GM23338 (cell line): ENCODE measurements at regions not wholly inside any gene's neighbourhood (a gene's known extent, or its start where the extent isn't known, plus 50 kb on each side); places are given as distances from the start of the nearest gene placed in this dataset.
"Not testable (repeated sequence)": the region's sequence is repeated elsewhere in the genome, so short reads cannot be mapped to it uniquely, and the experiment has no call there.

Source experiments
- ATAC-seq: fragments of 200-7000 bp; cut with Tn5 transposase; 3 replicates; pipeline ENCODE4 v1.9.1; 2020
- DNase-seq: peaks from one replicate; pipeline ENCODE4 v3.0.0-alpha.2; 2015; ENCODE audit warnings: low spot score
- H2AFZ ChIP-seq: fragments of 200-600 bp; sonication (generic); 2 replicates; pipeline ENCODE4 v1.8.0; 2016; ENCODE audit warnings: antibody characterized with exemption, mild to moderate bottlenecking, moderate library complexity
- H3F3A ChIP-seq: fragments of 200-600 bp; sonication (generic); replicated peaks from 2 replicates; pipeline ENCODE4 v1.8.0; 2017; ENCODE audit warnings: antibody characterized with exemption, mixed run types, low read depth
- H3K27ac ChIP-seq: fragments of 200-600 bp; sonication (generic); 2 replicates; pipeline ENCODE4 v1.6.1; 2016; ENCODE audit warnings: low read depth
- H3K27me3 ChIP-seq: fragments of 200-600 bp; sonication (generic); 2 replicates; pipeline ENCODE4 v1.8.0; 2016; ENCODE audit warnings: mild to moderate bottlenecking, mixed run types, moderate library complexity; ENCODE audit not compliant: insufficient read depth
- H3K36me3 ChIP-seq: fragments of 200-600 bp; sonication (generic); 2 replicates; pipeline ENCODE4 v1.8.0; 2016; ENCODE audit warnings: mild to moderate bottlenecking; ENCODE audit not compliant: insufficient read depth
- H3K4me1 ChIP-seq: fragments of 200-600 bp; sonication (generic); 2 replicates; pipeline ENCODE4 v1.8.0; 2016; ENCODE audit warnings: mild to moderate bottlenecking, moderate library complexity; ENCODE audit not compliant: insufficient read depth
- H3K4me2 ChIP-seq: fragments of 200-600 bp; sonication (generic); 2 replicates; pipeline ENCODE4 v1.7.1; 2017; ENCODE audit warnings: mixed run types
- H3K4me3 ChIP-seq: fragments of 200-600 bp; sonication (generic); 2 replicates; pipeline ENCODE4 v1.6.1; 2016; ENCODE audit warnings: mixed run types
- H3K79me2 ChIP-seq: fragments of 200-600 bp; sonication (generic); replicated peaks from 2 replicates; pipeline ENCODE4 v1.8.0; 2017; ENCODE audit warnings: mild to moderate bottlenecking; ENCODE audit not compliant: insufficient read depth
- H3K9me2 ChIP-seq: fragments of 200-600 bp; sonication (generic); 2 replicates; pipeline ENCODE4 v1.8.0; 2017; ENCODE audit not compliant: insufficient read depth
- H4K20me1 ChIP-seq: fragments of 200-600 bp; sonication (generic); replicated peaks from 2 replicates; pipeline ENCODE4 v1.8.0; 2017; ENCODE audit warnings: mild to moderate bottlenecking; ENCODE audit not compliant: insufficient read depth
- H3K27ac Mint-ChIP-seq: 2 replicates; pipeline ENCODE4 v1.8.0; 2020; ENCODE audit warnings: inconsistent platforms, mild to moderate bottlenecking, moderate library complexity, mixed read lengths
- H3K27me3 Mint-ChIP-seq: 3 replicates; pipeline ENCODE4 v1.8.0; 2022; ENCODE audit warnings: low read depth, mild to moderate bottlenecking, moderate library complexity, mixed read lengths, inconsistent platforms; ENCODE audit not compliant: insufficient read depth, poor library complexity
- H3K36me3 Mint-ChIP-seq: 3 replicates; pipeline ENCODE4 v1.8.0; 2021; ENCODE audit warnings: low read depth, mild to moderate bottlenecking, inconsistent platforms, moderate library complexity, mixed read lengths
- H3K4me1 Mint-ChIP-seq: 3 replicates; pipeline ENCODE4 v1.8.0; 2020; ENCODE audit warnings: mild to moderate bottlenecking, inconsistent platforms, mixed read lengths
- H3K4me3 Mint-ChIP-seq: 3 replicates; pipeline ENCODE4 v1.8.0; 2021; ENCODE audit warnings: moderate library complexity, mild to moderate bottlenecking, inconsistent platforms, mixed read lengths
- H3K9me3 Mint-ChIP-seq: 3 replicates; pipeline ENCODE4 v1.8.0; 2020; ENCODE audit warnings: moderate library complexity, mild to moderate bottlenecking, inconsistent platforms, mixed read lengths
- CREB1 ChIP-seq: fragments of 250-450 bp; sonication (Bioruptor Pico); IDR thresholded peaks from 2 replicates; pipeline ENCODE4 v1.5.0; 2020; ENCODE audit warnings: low read depth, mild to moderate bottlenecking, moderate library complexity
- EZH2 ChIP-seq: fragments of 200-600 bp; sonication (generic); IDR thresholded peaks from one replicate; pipeline ENCODE4 v1.8.0; 2017; ENCODE audit warnings: antibody characterized with exemption, mild to moderate bottlenecking, low read depth; ENCODE audit not compliant: unreplicated experiment
- EZH2phosphoT487 ChIP-seq: fragments of 200-600 bp; sonication (generic); IDR thresholded peaks from one replicate; pipeline ENCODE4 v1.8.1; 2018; ENCODE audit warnings: antibody characterized with exemption; ENCODE audit not compliant: unreplicated experiment
- JUNB ChIP-seq: IDR thresholded peaks from one replicate; pipeline ENCODE4 v1.6.1; 2016; ENCODE audit warnings: antibody characterized with exemption; ENCODE audit not compliant: unreplicated experiment
- NANOG ChIP-seq: IDR thresholded peaks from 2 replicates; pipeline ENCODE4 v1.6.1; 2016; ENCODE audit warnings: antibody characterized with exemption, borderline replicate concordance
- POLR2AphosphoS5 ChIP-seq: IDR thresholded peaks from 2 replicates; pipeline ENCODE4 v1.6.1; 2016; ENCODE audit warnings: antibody characterized with exemption, low read depth
- STAT1 ChIP-seq: IDR thresholded peaks from one replicate; pipeline ENCODE4 v1.6.1; 2016; ENCODE audit warnings: antibody characterized with exemption; ENCODE audit not compliant: unreplicated experiment
- ZNF114 ChIP-seq: fragments of 250-450 bp; sonication (Bioruptor Pico); IDR thresholded peaks from 2 replicates; pipeline ENCODE4 v1.5.0; 2020; ENCODE audit warnings: mild to moderate bottlenecking, moderate library complexity
- ZNF331 ChIP-seq: fragments of 250-450 bp; sonication (Bioruptor Pico); IDR thresholded peaks from 2 replicates; pipeline ENCODE4 v1.5.0; 2020; ENCODE audit warnings: low read depth, mild to moderate bottlenecking, moderate library complexity
- TF ChIP-seq, protein P1 (sequence below): fragments of 250-450 bp; sonication (Bioruptor Pico); IDR thresholded peaks from 2 replicates; pipeline ENCODE4 v1.5.0; 2020; ENCODE audit warnings: mild to moderate bottlenecking, moderate library complexity
- TF ChIP-seq, protein P2 (sequence below): IDR thresholded peaks from 2 replicates; pipeline ENCODE4 v1.6.1; 2016; ENCODE audit warnings: antibody characterized with exemption
- TF ChIP-seq, protein P3 (sequence below), 2 experiments: fragments of 200-600 bp in 1 of 2; sonication (generic) in 1 of 2; conservative IDR thresholded peaks; 2 replicates each; pipeline versions ENCODE4 v1.5.1 to v1.6.1; 2016 to 2017; ENCODE audit warnings: antibody characterized with exemption in 2 of 2, low read depth in 2 of 2, mild to moderate bottlenecking in 2 of 2, moderate library complexity in 1 of 2

DNA sequence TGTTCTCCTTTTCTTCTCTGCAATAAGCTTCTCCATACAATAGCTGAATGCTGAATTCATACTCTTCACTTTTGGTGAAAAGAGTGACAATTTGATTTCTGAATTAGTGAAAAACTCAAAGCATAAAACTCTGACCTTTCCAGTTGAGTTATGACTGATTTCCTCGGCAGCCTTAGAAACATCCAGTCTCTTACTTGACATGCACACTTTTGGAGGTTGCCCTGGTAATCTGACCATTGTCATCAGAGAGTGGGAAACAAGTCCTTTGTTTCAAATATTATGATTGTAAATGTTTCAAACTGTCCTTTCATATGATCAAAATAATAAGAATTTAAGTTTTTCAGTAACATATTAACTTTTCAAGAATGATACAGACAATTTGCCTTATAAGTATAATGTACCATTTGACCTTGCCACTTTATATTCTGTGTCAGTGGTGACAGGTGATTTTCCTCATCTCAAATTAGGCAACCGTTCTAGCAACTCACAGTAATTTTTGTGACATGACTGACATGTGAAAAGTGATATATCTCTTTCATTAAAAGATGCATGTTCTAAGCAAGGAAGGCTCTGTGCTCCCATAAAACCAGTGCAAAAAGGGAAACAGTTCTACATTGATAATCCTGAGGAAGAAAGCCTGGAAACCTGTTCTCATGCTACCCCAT is 507.6 kb upstream of the ROBO2 start:
- Mint-ChIP-seq H3K9me3 (no peaks in the 10 kb centered on the region; the same call in 2 of the 3 replicates), H3K27me3 (peaks cover 3% of the 10 kb centered on the region), H3K4me1 (peaks cover 15% of the 10 kb centered on the region), H3K36me3 (no peaks in the 10 kb centered on the region; the same call in 2 of the 3 replicates), H3K27ac (no peak overlapping the region), H3K4me3 (no peak overlapping the region)
- no peak overlapping the region for H3K4me2 ChIP-seq
- H3K9me2 ChIP-seq = peaks cover 11% of the 10 kb centered on the region; the same call in 1 of the 2 replicates
- H3K36me3 ChIP-seq = no peaks in the 10 kb centered on the region
- DNase-seq = no peak
- H4K20me1 ChIP-seq = no peaks in the 10 kb centered on the region
- H3K4me1 ChIP-seq = no peaks in the 10 kb centered on the region
- H3F3A ChIP-seq = no peaks in the 10 kb centered on the region
- no peak for ATAC-seq
- TF ChIP-seq ZNF114 (no peak), CREB1 (no peak), POLR2AphosphoS5 (no peak), NANOG (no peak), STAT1 (no peak), EZH2 (no peak), JUNB (no peak), EZH2phosphoT487 (no peak), ZNF331 (no peak)
- TF ChIP-seq, protein P1, sequence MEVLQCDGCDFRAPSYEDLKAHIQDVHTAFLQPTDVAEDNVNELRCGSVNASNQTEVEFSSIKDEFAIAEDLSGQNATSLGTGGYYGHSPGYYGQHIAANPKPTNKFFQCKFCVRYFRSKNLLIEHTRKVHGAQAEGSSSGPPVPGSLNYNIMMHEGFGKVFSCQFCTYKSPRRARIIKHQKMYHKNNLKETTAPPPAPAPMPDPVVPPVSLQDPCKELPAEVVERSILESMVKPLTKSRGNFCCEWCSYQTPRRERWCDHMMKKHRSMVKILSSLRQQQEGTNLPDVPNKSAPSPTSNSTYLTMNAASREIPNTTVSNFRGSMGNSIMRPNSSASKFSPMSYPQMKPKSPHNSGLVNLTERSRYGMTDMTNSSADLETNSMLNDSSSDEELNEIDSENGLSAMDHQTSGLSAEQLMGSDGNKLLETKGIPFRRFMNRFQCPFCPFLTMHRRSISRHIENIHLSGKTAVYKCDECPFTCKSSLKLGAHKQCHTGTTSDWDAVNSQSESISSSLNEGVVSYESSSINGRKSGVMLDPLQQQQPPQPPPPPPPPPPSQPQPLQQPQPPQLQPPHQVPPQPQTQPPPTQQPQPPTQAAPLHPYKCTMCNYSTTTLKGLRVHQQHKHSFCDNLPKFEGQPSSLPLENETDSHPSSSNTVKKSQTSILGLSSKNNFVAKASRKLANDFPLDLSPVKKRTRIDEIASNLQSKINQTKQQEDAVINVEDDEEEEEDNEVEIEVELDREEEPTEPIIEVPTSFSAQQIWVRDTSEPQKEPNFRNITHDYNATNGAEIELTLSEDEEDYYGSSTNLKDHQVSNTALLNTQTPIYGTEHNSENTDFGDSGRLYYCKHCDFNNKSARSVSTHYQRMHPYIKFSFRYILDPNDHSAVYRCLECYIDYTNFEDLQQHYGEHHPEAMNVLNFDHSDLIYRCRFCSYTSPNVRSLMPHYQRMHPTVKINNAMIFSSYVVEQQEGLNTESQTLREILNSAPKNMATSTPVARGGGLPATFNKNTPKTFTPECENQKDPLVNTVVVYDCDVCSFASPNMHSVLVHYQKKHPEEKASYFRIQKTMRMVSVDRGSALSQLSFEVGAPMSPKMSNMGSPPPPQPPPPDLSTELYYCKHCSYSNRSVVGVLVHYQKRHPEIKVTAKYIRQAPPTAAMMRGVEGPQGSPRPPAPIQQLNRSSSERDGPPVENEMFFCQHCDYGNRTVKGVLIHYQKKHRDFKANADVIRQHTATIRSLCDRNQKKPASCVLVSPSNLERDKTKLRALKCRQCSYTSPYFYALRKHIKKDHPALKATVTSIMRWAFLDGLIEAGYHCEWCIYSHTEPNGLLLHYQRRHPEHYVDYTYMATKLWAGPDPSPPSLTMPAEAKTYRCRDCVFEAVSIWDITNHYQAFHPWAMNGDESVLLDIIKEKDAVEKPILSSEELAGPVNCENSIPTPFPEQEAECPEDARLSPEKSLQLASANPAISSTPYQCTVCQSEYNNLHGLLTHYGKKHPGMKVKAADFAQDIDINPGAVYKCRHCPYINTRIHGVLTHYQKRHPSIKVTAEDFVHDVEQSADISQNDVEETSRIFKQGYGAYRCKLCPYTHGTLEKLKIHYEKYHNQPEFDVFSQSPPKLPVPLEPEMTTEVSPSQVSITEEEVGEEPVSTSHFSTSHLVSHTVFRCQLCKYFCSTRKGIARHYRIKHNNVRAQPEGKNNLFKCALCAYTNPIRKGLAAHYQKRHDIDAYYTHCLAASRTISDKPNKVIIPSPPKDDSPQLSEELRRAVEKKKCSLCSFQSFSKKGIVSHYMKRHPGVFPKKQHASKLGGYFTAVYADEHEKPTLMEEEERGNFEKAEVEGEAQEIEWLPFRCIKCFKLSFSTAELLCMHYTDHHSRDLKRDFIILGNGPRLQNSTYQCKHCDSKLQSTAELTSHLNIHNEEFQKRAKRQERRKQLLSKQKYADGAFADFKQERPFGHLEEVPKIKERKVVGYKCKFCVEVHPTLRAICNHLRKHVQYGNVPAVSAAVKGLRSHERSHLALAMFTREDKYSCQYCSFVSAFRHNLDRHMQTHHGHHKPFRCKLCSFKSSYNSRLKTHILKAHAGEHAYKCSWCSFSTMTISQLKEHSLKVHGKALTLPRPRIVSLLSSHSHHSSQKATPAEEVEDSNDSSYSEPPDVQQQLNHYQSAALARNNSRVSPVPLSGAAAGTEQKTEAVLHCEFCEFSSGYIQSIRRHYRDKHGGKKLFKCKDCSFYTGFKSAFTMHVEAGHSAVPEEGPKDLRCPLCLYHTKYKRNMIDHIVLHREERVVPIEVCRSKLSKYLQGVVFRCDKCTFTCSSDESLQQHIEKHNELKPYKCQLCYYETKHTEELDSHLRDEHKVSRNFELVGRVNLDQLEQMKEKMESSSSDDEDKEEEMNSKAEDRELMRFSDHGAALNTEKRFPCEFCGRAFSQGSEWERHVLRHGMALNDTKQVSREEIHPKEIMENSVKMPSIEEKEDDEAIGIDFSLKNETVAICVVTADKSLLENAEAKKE = no peak
- TF ChIP-seq, protein P2, sequence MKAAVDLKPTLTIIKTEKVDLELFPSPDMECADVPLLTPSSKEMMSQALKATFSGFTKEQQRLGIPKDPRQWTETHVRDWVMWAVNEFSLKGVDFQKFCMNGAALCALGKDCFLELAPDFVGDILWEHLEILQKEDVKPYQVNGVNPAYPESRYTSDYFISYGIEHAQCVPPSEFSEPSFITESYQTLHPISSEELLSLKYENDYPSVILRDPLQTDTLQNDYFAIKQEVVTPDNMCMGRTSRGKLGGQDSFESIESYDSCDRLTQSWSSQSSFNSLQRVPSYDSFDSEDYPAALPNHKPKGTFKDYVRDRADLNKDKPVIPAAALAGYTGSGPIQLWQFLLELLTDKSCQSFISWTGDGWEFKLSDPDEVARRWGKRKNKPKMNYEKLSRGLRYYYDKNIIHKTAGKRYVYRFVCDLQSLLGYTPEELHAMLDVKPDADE = no peak
- TF ChIP-seq, protein P3, sequence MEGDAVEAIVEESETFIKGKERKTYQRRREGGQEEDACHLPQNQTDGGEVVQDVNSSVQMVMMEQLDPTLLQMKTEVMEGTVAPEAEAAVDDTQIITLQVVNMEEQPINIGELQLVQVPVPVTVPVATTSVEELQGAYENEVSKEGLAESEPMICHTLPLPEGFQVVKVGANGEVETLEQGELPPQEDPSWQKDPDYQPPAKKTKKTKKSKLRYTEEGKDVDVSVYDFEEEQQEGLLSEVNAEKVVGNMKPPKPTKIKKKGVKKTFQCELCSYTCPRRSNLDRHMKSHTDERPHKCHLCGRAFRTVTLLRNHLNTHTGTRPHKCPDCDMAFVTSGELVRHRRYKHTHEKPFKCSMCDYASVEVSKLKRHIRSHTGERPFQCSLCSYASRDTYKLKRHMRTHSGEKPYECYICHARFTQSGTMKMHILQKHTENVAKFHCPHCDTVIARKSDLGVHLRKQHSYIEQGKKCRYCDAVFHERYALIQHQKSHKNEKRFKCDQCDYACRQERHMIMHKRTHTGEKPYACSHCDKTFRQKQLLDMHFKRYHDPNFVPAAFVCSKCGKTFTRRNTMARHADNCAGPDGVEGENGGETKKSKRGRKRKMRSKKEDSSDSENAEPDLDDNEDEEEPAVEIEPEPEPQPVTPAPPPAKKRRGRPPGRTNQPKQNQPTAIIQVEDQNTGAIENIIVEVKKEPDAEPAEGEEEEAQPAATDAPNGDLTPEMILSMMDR (conservative IDR thresholded peaks at IDR 0.05; ENCODE audit: low read depth in 2 of 2) = no peak
- no peaks in the 10 kb centered on the region for H3K79me2 ChIP-seq
- no peak overlapping the region for H2AFZ ChIP-seq
- no peak overlapping the region for H3K4me3 ChIP-seq
- no peak overlapping the region for H3K27ac ChIP-seq
- no peaks in the 10 kb centered on the region for H3K27me3 ChIP-seq

DNA sequence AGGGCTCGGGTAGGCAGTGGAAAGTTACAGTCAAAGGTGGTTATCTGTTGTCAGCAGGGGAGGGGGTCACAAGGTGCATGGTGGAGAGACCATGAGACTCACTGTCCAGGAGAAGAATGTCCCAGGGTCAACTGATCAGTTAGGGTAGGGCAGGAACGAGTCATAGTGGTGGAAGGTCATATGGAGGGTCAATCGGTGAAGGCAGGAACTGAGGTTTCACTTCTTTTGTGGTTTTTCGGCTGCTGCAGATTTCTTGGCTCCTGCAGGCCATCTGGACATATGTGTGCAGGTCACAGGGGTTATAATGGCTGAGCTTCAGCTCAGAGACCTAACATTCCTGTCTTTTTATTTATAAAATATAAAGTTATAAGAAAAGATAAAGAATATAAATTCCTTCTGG is 506.2 kb upstream of the ROBO2 start:
- ATAC-seq = not testable (repeated sequence)

More for the DNA sequence above, 506.2 kb upstream of the ROBO2 start:
- not testable (repeated sequence) for H3K4me1 Mint-ChIP-seq, H3K27me3 Mint-ChIP-seq, H3K4me3 Mint-ChIP-seq, H3F3A ChIP-seq, H4K20me1 ChIP-seq, H3K27ac ChIP-seq, DNase-seq, H3K36me3 ChIP-seq, H3K79me2 ChIP-seq, H3K27ac Mint-ChIP-seq, H2AFZ ChIP-seq, H3K36me3 Mint-ChIP-seq, H3K4me1 ChIP-seq, H3K9me3 Mint-ChIP-seq, H3K4me2 ChIP-seq, H3K27me3 ChIP-seq, H3K4me3 ChIP-seq
- H3K9me2 ChIP-seq = peaks cover 11% of the 10 kb centered on the region; the same call in 1 of the 2 replicates
